ENCODE measurements at regions not wholly inside any gene's neighbourhood (a gene's known extent, or its start where the extent isn't known, plus 50 kb on each side); places are given as distances from the start of the nearest gene placed in this dataset.

GRCh38 chr2:206212673-206213513 is 53.2 kb downstream of the EEF1B2 start:
- DNase-seq (no peak), ATAC-seq (ENCODE audit: poor library complexity) (no peak)
- H3K36me3 Mint-ChIP-seq (ENCODE audit: low read depth): no peaks in the 10 kb centered on the region
- H3K4me3 ChIP-seq (ENCODE audit: low read length): no peak overlapping the region
- ChIA-PET CTCF (interaction anchor here (1.2 kb wide), 1 partner anchor 14 kb away, joined by 3 read pairs; no protein-coding TSS in a partner anchor), POLR2A (interaction anchor here (0.8 kb wide), 1 partner anchor 8 kb away, joined by 3 read pairs; no protein-coding TSS in a partner anchor)
- TF ChIP-seq CTCF (IDR thresholded peaks at IDR 0.05): no peak
- H3K27me3 ChIP-seq (ENCODE audit: control insufficient read depth in 1 of 2, insufficient read depth in 2 of 2, low read length in 2 of 2): peaks cover 3 to 11% of the 10 kb centered on the region in 2 experiments
- H3K27me3 Mint-ChIP-seq: peaks cover 29% of the 10 kb centered on the region
- H3K27ac Mint-ChIP-seq: no peak overlapping the region
- no peak overlapping the region for H3K27ac ChIP-seq (ENCODE audit: low read depth in 1 of 2, low read length in 2 of 2)
- no peaks in the 10 kb centered on the region for H3K36me3 ChIP-seq (ENCODE audit: insufficient read depth, low read length)
- no peaks in the 10 kb centered on the region for H3K4me1 Mint-ChIP-seq (ENCODE audit: low read depth)
- intact Hi-C loops (cut with DNase I, micrococcal nuclease): no loop called here
- no peaks in the 10 kb centered on the region for H3K4me1 ChIP-seq (ENCODE audit: insufficient read depth, low read length)
- H3K9me3 Mint-ChIP-seq: no peaks in the 10 kb centered on the region
- H3K4me3 Mint-ChIP-seq: no peak overlapping the region
- no peaks in the 10 kb centered on the region for H3K9me3 ChIP-seq (ENCODE audit: control insufficient read depth in 1 of 2, insufficient read depth in 1 of 2, low read length in 2 of 2)

GRCh38 chr2:206213514-206213845 is 53.8 kb downstream of the EEF1B2 start:
- no peak for TF ChIP-seq CTCF (IDR thresholded peaks at IDR 0.05)
- peaks cover 30% of the 10 kb centered on the region for H3K27me3 Mint-ChIP-seq
- POLR2A ChIA-PET: no interaction called here
- no peaks in the 10 kb centered on the region for H3K4me1 Mint-ChIP-seq (ENCODE audit: low read depth)
- no peak overlapping the region for H3K4me3 Mint-ChIP-seq
- H3K27ac ChIP-seq (ENCODE audit: low read depth in 1 of 2, low read length in 2 of 2): no peak overlapping the region
- H3K4me1 ChIP-seq (ENCODE audit: insufficient read depth, low read length): no peaks in the 10 kb centered on the region
- H3K36me3 ChIP-seq (ENCODE audit: insufficient read depth, low read length): no peaks in the 10 kb centered on the region
- H3K27me3 ChIP-seq (ENCODE audit: control insufficient read depth in 1 of 2, insufficient read depth in 2 of 2, low read length in 2 of 2): peaks cover 4 to 11% of the 10 kb centered on the region in 2 experiments
- H3K9me3 Mint-ChIP-seq: no peaks in the 10 kb centered on the region
- DNase-seq: no peak
- ATAC-seq (ENCODE audit: poor library complexity): no peak
- intact Hi-C loops (cut with DNase I, micrococcal nuclease): no loop called here
- H3K27ac Mint-ChIP-seq: no peak overlapping the region
- CTCF ChIA-PET: interaction anchor here (1.2 kb wide), 1 partner anchor 13 kb away, joined by 3 read pairs; no protein-coding TSS in a partner anchor
- H3K36me3 Mint-ChIP-seq (ENCODE audit: low read depth): no peaks in the 10 kb centered on the region
- no peak overlapping the region for H3K4me3 ChIP-seq (ENCODE audit: low read length)
- no peaks in the 10 kb centered on the region for H3K9me3 ChIP-seq (ENCODE audit: control insufficient read depth in 1 of 2, insufficient read depth in 1 of 2, low read length in 2 of 2)

- no peak overlapping the region for H3K27ac Mint-ChIP-seq
- H3K4me3 Mint-ChIP-seq: no peak overlapping the region
- peaks cover 4 to 11% of the 10 kb centered on the region in 2 experiments for H3K27me3 ChIP-seq (ENCODE audit: control insufficient read depth in 1 of 2, insufficient read depth in 2 of 2, low read length in 2 of 2)
- peaks cover 50% of the 10 kb centered on the region for H3K27me3 Mint-ChIP-seq
- H3K27ac ChIP-seq (ENCODE audit: low read depth in 1 of 2, low read length in 2 of 2): no peak overlapping the region
- DNase-seq (no peak), ATAC-seq (ENCODE audit: poor library complexity) (no peak)
- CTCF ChIA-PET: no interaction called here
- H3K4me1 Mint-ChIP-seq (ENCODE audit: low read depth): no peaks in the 10 kb centered on the region
- POLR2A ChIA-PET: no interaction called here
- intact Hi-C loops (cut with DNase I, micrococcal nuclease): no loop called here
- TF ChIP-seq CTCF (IDR thresholded peaks at IDR 0.05): no peak
- H3K36me3 ChIP-seq (ENCODE audit: insufficient read depth, low read length): no peaks in the 10 kb centered on the region
- no peaks in the 10 kb centered on the region for H3K4me1 ChIP-seq (ENCODE audit: insufficient read depth, low read length)
- H3K4me3 ChIP-seq (ENCODE audit: low read length): no peak overlapping the region
- no peaks in the 10 kb centered on the region for H3K36me3 Mint-ChIP-seq (ENCODE audit: low read depth)
- H3K9me3 ChIP-seq (ENCODE audit: control insufficient read depth in 1 of 2, insufficient read depth in 1 of 2, low read length in 2 of 2): peaks cover 0 to 1% of the 10 kb centered on the region in 2 experiments
- peaks cover 9% of the 10 kb centered on the region for H3K9me3 Mint-ChIP-seq
Measured at GRCh38 chr2:206217166-206217565, 57.3 kb upstream of the ZDBF2 start.
